ENCODE measurements at regions not wholly inside any gene's neighbourhood (a gene's known extent, or its start where the extent isn't known, plus 50 kb on each side); places are given as distances from the start of the nearest gene placed in this dataset.
"Not testable (repeated sequence)": the region's sequence is repeated elsewhere in the genome, so short reads cannot be mapped to it uniquely, and the experiment has no call there.

GRCh38 chr1:229151412-229151811 lies 119.5 kb upstream of the RAB4A start:
- not testable (repeated sequence) for H3K4me3 ChIP-seq, H3K36me3 ChIP-seq, H3K9me3 ChIP-seq, H3K27me3 ChIP-seq, DNase-seq

- Histone ChIP-seq H3K36me3 (no peaks in the 10 kb centered on the region), H3K9me3 (no peaks in the 10 kb centered on the region), H3K27me3 (peaks cover 5% of the 10 kb centered on the region; the same call in 1 of the 2 replicates), H3K4me3 (no peak overlapping the region)
- no peak for DNase-seq
Observed at GRCh38 chr1:229152311-229152710, 118.6 kb upstream of the RAB4A start.

GRCh38 chr1:229153955-229154548 lies 116.9 kb upstream of the RAB4A start:
- no peaks in the 10 kb centered on the region for H3K27me3 ChIP-seq
- no peak for DNase-seq
- H3K4me3 ChIP-seq, result no peak overlapping the region
- no peaks in the 10 kb centered on the region for H3K36me3 ChIP-seq
- no peaks in the 10 kb centered on the region for H3K9me3 ChIP-seq

- Histone ChIP-seq H3K4me3 (no peak overlapping the region), H3K36me3 (no peaks in the 10 kb centered on the region), H3K27me3 (no peaks in the 10 kb centered on the region), H3K9me3 (no peaks in the 10 kb centered on the region)
- no peak for DNase-seq
Observed at GRCh38 chr1:229154811-229155210, 116.1 kb upstream of the RAB4A start.

- Histone ChIP-seq H3K9me3 (no peaks in the 10 kb centered on the region), H3K27me3 (no peaks in the 10 kb centered on the region), H3K4me3 (no peak overlapping the region), H3K36me3 (no peaks in the 10 kb centered on the region)
- DNase-seq, result no peak
Observed at GRCh38 chr1:229155472-229155871, 115.4 kb upstream of the RAB4A start.

GRCh38 chr1:229156872-229157271 lies 114.0 kb upstream of the RAB4A start:
- H3K36me3 ChIP-seq, result no peaks in the 10 kb centered on the region
- no peaks in the 10 kb centered on the region for H3K27me3 ChIP-seq
- no peak for DNase-seq

GRCh38 chr1:229157480-229157879 lies 113.4 kb upstream of the RAB4A start:
- no peak overlapping the region for H3K4me3 ChIP-seq
- DNase-seq, result no peak
- no peaks in the 10 kb centered on the region for H3K27me3 ChIP-seq
- H3K36me3 ChIP-seq, result no peaks in the 10 kb centered on the region
- no peaks in the 10 kb centered on the region for H3K9me3 ChIP-seq

More at GRCh38 chr1:229156872-229157271, 114.0 kb upstream of the RAB4A start:
- H3K4me3 ChIP-seq, result no peak overlapping the region
- H3K9me3 ChIP-seq, result no peaks in the 10 kb centered on the region

GRCh38 chr1:229158341-229158921 lies 112.5 kb upstream of the RAB4A start:
- Histone ChIP-seq H3K9me3 (no peaks in the 10 kb centered on the region), H3K27me3 (no peaks in the 10 kb centered on the region), H3K4me3 (no peak overlapping the region), H3K36me3 (no peaks in the 10 kb centered on the region)
- no peak for DNase-seq

GRCh38 chr1:229158927-229159326 lies 112.0 kb upstream of the RAB4A start:
- no peaks in the 10 kb centered on the region for H3K36me3 ChIP-seq

GRCh38 chr1:229159668-229160544 lies 111.0 kb upstream of the RAB4A start:
- Histone ChIP-seq H3K27me3 (no peaks in the 10 kb centered on the region), H3K36me3 (no peaks in the 10 kb centered on the region), H3K4me3 (no peak overlapping the region), H3K9me3 (no peaks in the 10 kb centered on the region)
- no peak for DNase-seq

More at GRCh38 chr1:229158927-229159326, 112.0 kb upstream of the RAB4A start:
- Histone ChIP-seq H3K4me3 (no peak overlapping the region), H3K9me3 (no peaks in the 10 kb centered on the region), H3K27me3 (no peaks in the 10 kb centered on the region)
- no peak for DNase-seq

- Histone ChIP-seq H3K9me3 (no peaks in the 10 kb centered on the region), H3K36me3 (no peaks in the 10 kb centered on the region), H3K27me3 (no peaks in the 10 kb centered on the region), H3K4me3 (no peak overlapping the region)
- DNase-seq, result no peak
Observed at GRCh38 chr1:229161740-229162139, 109.2 kb upstream of the RAB4A start.

- no peaks in the 10 kb centered on the region for H3K36me3 ChIP-seq
- no peaks in the 10 kb centered on the region for H3K27me3 ChIP-seq
- DNase-seq, result no peak
- H3K9me3 ChIP-seq, result no peaks in the 10 kb centered on the region
- H3K4me3 ChIP-seq, result no peak overlapping the region
Observed at GRCh38 chr1:229162825-229163515, 107.9 kb upstream of the RAB4A start.

GRCh38 chr1:229164348-229164747 lies 106.6 kb upstream of the RAB4A start:
- H3K27me3 ChIP-seq, result no peaks in the 10 kb centered on the region

GRCh38 chr1:229164836-229165735 lies 105.8 kb upstream of the RAB4A start:
- no peaks in the 10 kb centered on the region for H3K9me3 ChIP-seq
- no peaks in the 10 kb centered on the region for H3K27me3 ChIP-seq
- DNase-seq, result no peak
- H3K4me3 ChIP-seq, result no peak overlapping the region
- H3K36me3 ChIP-seq, result no peaks in the 10 kb centered on the region

More at GRCh38 chr1:229164348-229164747, 106.6 kb upstream of the RAB4A start:
- DNase-seq, result no peak
- Histone ChIP-seq H3K4me3 (no peak overlapping the region), H3K36me3 (no peaks in the 10 kb centered on the region), H3K9me3 (no peaks in the 10 kb centered on the region)

GRCh38 chr1:229167318-229167717 lies 103.6 kb upstream of the RAB4A start:
- no peak overlapping the region for H3K4me3 ChIP-seq
- H3K36me3 ChIP-seq, result no peaks in the 10 kb centered on the region
- no peaks in the 10 kb centered on the region for H3K9me3 ChIP-seq
- H3K27me3 ChIP-seq, result no peaks in the 10 kb centered on the region
- DNase-seq, result no peak

GRCh38 chr1:229169399-229169798 lies 101.5 kb upstream of the RAB4A start:
- peak; percentile 73 for DNase-seq
- H3K27me3 ChIP-seq, result no peaks in the 10 kb centered on the region
- no peak overlapping the region for H3K4me3 ChIP-seq
- H3K36me3 ChIP-seq, result no peaks in the 10 kb centered on the region
- no peaks in the 10 kb centered on the region for H3K9me3 ChIP-seq
